ENCODE measurements at regions not wholly inside any gene's neighbourhood (a gene's known extent, or its start where the extent isn't known, plus 50 kb on each side); places are given as distances from the start of the nearest gene placed in this dataset.
"Not testable (repeated sequence)": the region's sequence is repeated elsewhere in the genome, so short reads cannot be mapped to it uniquely, and the experiment has no call there.

DNA sequence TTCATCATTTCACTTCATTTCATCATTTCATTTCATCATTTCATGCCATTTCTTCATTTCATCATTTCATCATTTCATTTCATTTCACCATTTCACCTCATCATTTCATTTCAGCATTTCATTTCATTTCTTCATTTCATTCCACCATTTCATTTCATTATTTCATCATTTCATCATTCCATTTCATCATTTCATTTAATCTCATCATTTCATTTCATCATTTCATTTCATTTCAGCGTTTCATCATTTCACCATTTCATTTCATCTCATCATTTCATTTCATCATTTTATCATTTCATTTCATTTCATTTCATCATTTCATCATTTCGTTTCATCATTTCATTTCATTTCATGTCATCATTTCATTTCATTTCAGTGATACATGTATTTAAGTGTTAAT, 492.2 kb downstream of the ZNF33B start:
- H3K27me3 ChIP-seq (ENCODE audit: control insufficient read depth in 1 of 2, insufficient read depth in 2 of 2, low read length in 2 of 2); H3K4me3 ChIP-seq (ENCODE audit: low read depth in 1 of 2, low read length in 2 of 2); H3K9me3 ChIP-seq (ENCODE audit: control insufficient read depth in 1 of 2, low read length in 2 of 2); H3K27ac ChIP-seq (ENCODE audit: low read depth, low read length); H3K36me3 ChIP-seq (ENCODE audit: control insufficient read depth in 1 of 2, insufficient read depth in 2 of 2, low read length in 2 of 2); H3K4me1 ChIP-seq (ENCODE audit: control insufficient read depth in 1 of 2, insufficient read depth in 2 of 2, low read length in 2 of 2); H3K9ac ChIP-seq (ENCODE audit: low read depth in 1 of 2, low read length in 2 of 2): not testable (repeated sequence)

- not testable (repeated sequence) for H3K4me1 ChIP-seq (ENCODE audit: control insufficient read depth in 1 of 2, insufficient read depth in 2 of 2, low read length in 2 of 2); H3K9me3 ChIP-seq (ENCODE audit: control insufficient read depth in 1 of 2, low read length in 2 of 2); H3K27ac ChIP-seq (ENCODE audit: low read depth, low read length); H3K36me3 ChIP-seq (ENCODE audit: control insufficient read depth in 1 of 2, insufficient read depth in 2 of 2, low read length in 2 of 2); H3K9ac ChIP-seq (ENCODE audit: low read depth in 1 of 2, low read length in 2 of 2); H3K27me3 ChIP-seq (ENCODE audit: control insufficient read depth in 1 of 2, insufficient read depth in 2 of 2, low read length in 2 of 2); H3K4me3 ChIP-seq (ENCODE audit: low read depth in 1 of 2, low read length in 2 of 2)
Measured at GRCh38 chr10:42138023-42138422, 500.3 kb downstream of the ZNF33B start.

GRCh38 chr10:42113158-42113450, 525.3 kb downstream of the ZNF33B start:
- H3K9ac ChIP-seq (ENCODE audit: low read depth in 1 of 2, low read length in 2 of 2): no peak overlapping the region
- peaks cover 0 to 3% of the 10 kb centered on the region in 2 donors for H3K9me3 ChIP-seq (ENCODE audit: control insufficient read depth in 1 of 2, low read length in 2 of 2)
- H3K4me3 ChIP-seq (ENCODE audit: low read depth in 1 of 2, low read length in 2 of 2): no peak overlapping the region
- H3K27me3 ChIP-seq (ENCODE audit: control insufficient read depth in 1 of 2, insufficient read depth in 2 of 2, low read length in 2 of 2): no peaks in the 10 kb centered on the region
- H3K4me1 ChIP-seq (ENCODE audit: control insufficient read depth in 1 of 2, insufficient read depth in 2 of 2, low read length in 2 of 2): no peaks in the 10 kb centered on the region
- H3K27ac ChIP-seq (ENCODE audit: low read depth, low read length): no peak overlapping the region
- no peaks in the 10 kb centered on the region for H3K36me3 ChIP-seq (ENCODE audit: control insufficient read depth in 1 of 2, insufficient read depth in 2 of 2, low read length in 2 of 2)

- no peaks in the 10 kb centered on the region for H3K36me3 ChIP-seq (ENCODE audit: control insufficient read depth in 1 of 2, insufficient read depth in 2 of 2, low read length in 2 of 2)
- H3K27ac ChIP-seq (ENCODE audit: low read depth, low read length): no peak overlapping the region
- H3K4me3 ChIP-seq (ENCODE audit: low read depth in 1 of 2, low read length in 2 of 2): no peak overlapping the region
- peaks cover 0 to 3% of the 10 kb centered on the region in 2 donors for H3K9me3 ChIP-seq (ENCODE audit: control insufficient read depth in 1 of 2, low read length in 2 of 2)
- no peaks in the 10 kb centered on the region for H3K4me1 ChIP-seq (ENCODE audit: control insufficient read depth in 1 of 2, insufficient read depth in 2 of 2, low read length in 2 of 2)
- H3K27me3 ChIP-seq (ENCODE audit: control insufficient read depth in 1 of 2, insufficient read depth in 2 of 2, low read length in 2 of 2): no peaks in the 10 kb centered on the region
- no peak overlapping the region for H3K9ac ChIP-seq (ENCODE audit: low read depth in 1 of 2, low read length in 2 of 2)
Measured at GRCh38 chr10:42112331-42113157, 525.8 kb downstream of the ZNF33B start.

GRCh38 chr10:42111661-42112330, 526.6 kb downstream of the ZNF33B start:
- Histone ChIP-seq H3K9ac (ENCODE audit: low read depth in 1 of 2, low read length in 2 of 2) (no peak overlapping the region), H3K4me3 (ENCODE audit: low read depth in 1 of 2, low read length in 2 of 2) (no peak overlapping the region), H3K4me1 (ENCODE audit: control insufficient read depth in 1 of 2, insufficient read depth in 2 of 2, low read length in 2 of 2) (no peaks in the 10 kb centered on the region), H3K9me3 (ENCODE audit: control insufficient read depth in 1 of 2, low read length in 2 of 2) (peaks cover 0 to 3% of the 10 kb centered on the region in 2 donors), H3K36me3 (ENCODE audit: control insufficient read depth in 1 of 2, insufficient read depth in 2 of 2, low read length in 2 of 2) (no peaks in the 10 kb centered on the region), H3K27me3 (ENCODE audit: control insufficient read depth in 1 of 2, insufficient read depth in 2 of 2, low read length in 2 of 2) (no peaks in the 10 kb centered on the region), H3K27ac (ENCODE audit: low read depth, low read length) (no peak overlapping the region)

DNA sequence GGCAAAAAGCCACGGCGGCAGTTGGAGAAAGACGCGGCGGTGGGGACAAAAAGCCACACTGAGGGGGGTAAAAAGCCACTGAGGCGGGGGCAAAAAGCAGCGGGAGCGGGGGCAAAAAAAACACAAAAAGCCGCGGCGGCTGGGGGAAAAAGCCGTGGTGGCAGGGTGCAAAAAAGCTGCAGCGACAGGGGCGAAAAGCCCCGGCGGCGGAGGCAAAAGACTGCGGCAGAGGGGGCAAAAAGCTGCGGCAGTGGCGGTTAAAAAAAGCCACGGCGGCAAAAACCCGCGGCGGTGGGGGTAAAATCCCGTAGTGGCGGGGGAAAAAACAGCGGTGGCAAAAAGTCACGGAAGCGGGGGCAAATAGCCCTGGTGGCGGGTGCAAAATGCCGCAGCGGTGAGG, 527.3 kb downstream of the ZNF33B start:
- no peaks in the 10 kb centered on the region for H3K27me3 ChIP-seq (ENCODE audit: control insufficient read depth in 1 of 2, insufficient read depth in 2 of 2, low read length in 2 of 2)
- no peak overlapping the region for H3K9ac ChIP-seq (ENCODE audit: low read depth in 1 of 2, low read length in 2 of 2)

More for the DNA sequence above, 527.3 kb downstream of the ZNF33B start:
- Histone ChIP-seq H3K9me3 (ENCODE audit: control insufficient read depth in 1 of 2, low read length in 2 of 2) (peaks cover 2 to 3% of the 10 kb centered on the region in 2 donors), H3K4me1 (ENCODE audit: control insufficient read depth in 1 of 2, insufficient read depth in 2 of 2, low read length in 2 of 2) (no peaks in the 10 kb centered on the region), H3K4me3 (ENCODE audit: low read depth in 1 of 2, low read length in 2 of 2) (no peak overlapping the region), H3K36me3 (ENCODE audit: control insufficient read depth in 1 of 2, insufficient read depth in 2 of 2, low read length in 2 of 2) (no peaks in the 10 kb centered on the region), H3K27ac (ENCODE audit: low read depth, low read length) (no peak overlapping the region)

Data from duodenal mucosa (tissue), 2 donors.